Ovary (tissue), 3 donors: ENCODE measurements at regions not wholly inside any gene's neighbourhood (a gene's known extent, or its start where the extent isn't known, plus 50 kb on each side); places are given as distances from the start of the nearest gene placed in this dataset.

Experiments
- POLR2A ChIP-seq: fragments of 450-650 bp; IDR thresholded peaks from one replicate; pipeline ENCODE4 v1.6.1; 2017; ENCODE audit warnings: antibody characterized with exemption, mild to moderate bottlenecking, moderate library complexity
- TF ChIP-seq, protein P1 (sequence below), 3 donors: fragments of 450-650 bp in 2 of 3; fragments of 200-600 bp in 1 of 3; IDR thresholded peaks; one replicate each; pipeline versions ENCODE4 v1.5.1 to v1.8.0; 2016 to 2022; ENCODE audit warnings: antibody characterized with exemption in 3 of 3, mild to moderate bottlenecking in 1 of 3
- donor health status: DM: no; HTN: no; CAD: no.

- TF ChIP-seq, protein P1, sequence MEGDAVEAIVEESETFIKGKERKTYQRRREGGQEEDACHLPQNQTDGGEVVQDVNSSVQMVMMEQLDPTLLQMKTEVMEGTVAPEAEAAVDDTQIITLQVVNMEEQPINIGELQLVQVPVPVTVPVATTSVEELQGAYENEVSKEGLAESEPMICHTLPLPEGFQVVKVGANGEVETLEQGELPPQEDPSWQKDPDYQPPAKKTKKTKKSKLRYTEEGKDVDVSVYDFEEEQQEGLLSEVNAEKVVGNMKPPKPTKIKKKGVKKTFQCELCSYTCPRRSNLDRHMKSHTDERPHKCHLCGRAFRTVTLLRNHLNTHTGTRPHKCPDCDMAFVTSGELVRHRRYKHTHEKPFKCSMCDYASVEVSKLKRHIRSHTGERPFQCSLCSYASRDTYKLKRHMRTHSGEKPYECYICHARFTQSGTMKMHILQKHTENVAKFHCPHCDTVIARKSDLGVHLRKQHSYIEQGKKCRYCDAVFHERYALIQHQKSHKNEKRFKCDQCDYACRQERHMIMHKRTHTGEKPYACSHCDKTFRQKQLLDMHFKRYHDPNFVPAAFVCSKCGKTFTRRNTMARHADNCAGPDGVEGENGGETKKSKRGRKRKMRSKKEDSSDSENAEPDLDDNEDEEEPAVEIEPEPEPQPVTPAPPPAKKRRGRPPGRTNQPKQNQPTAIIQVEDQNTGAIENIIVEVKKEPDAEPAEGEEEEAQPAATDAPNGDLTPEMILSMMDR (IDR thresholded peaks at IDR 0.05): no peak
- no peak for TF ChIP-seq POLR2A
These were observed 217.5 kb downstream of the SNX13 start for GRCh38 chr7:17722798-17723197.
